AG04449 (cell line): ENCODE measurements at regions not wholly inside any gene's neighbourhood (a gene's known extent, or its start where the extent isn't known, plus 50 kb on each side); places are given as distances from the start of the nearest gene placed in this dataset.

Experiments
- CTCF ChIA-PET: fragments of 350-600 bp; formaldehyde crosslinking; extraction: SDS; loops from one replicate; lab custom pipeline; 2021; ENCODE audit warnings: antibody characterized with exemption; lab: Yijun Ruan, JAX
- POLR2A ChIA-PET: fragments of 400-600, 350-600 bp; formaldehyde crosslinking; extraction: SDS; loops from one replicate; lab custom pipeline; 2020; ENCODE audit warnings: antibody characterized with exemption, inconsistent platforms; lab: Yijun Ruan, JAX
- DNase-seq: peaks from one replicate; pipeline ENCODE4 v3.0.0-alpha.2; 2010; ENCODE audit warnings: low read depth, low spot score
- H3K4me3 ChIP-seq: 2 replicates; pipeline ENCODE4 v1.5.1; 2011; ENCODE audit warnings: low read depth, mild to moderate bottlenecking, control low read depth, low read length
- CTCF ChIP-seq: IDR thresholded peaks from one replicate; pipeline ENCODE4 v1.5.1; 2011; ENCODE audit warnings: mild to moderate bottlenecking, moderate library complexity, low read length, control low read depth, inconsistent platforms; ENCODE audit not compliant: insufficient read depth; ENCODE audit errors: missing control alignments

GRCh38 chr5:110956280-110956912 lies 115.1 kb upstream of the TSLP start:
- POLR2A ChIA-PET: no interaction called here
- TF ChIP-seq CTCF: no peak

DNA sequence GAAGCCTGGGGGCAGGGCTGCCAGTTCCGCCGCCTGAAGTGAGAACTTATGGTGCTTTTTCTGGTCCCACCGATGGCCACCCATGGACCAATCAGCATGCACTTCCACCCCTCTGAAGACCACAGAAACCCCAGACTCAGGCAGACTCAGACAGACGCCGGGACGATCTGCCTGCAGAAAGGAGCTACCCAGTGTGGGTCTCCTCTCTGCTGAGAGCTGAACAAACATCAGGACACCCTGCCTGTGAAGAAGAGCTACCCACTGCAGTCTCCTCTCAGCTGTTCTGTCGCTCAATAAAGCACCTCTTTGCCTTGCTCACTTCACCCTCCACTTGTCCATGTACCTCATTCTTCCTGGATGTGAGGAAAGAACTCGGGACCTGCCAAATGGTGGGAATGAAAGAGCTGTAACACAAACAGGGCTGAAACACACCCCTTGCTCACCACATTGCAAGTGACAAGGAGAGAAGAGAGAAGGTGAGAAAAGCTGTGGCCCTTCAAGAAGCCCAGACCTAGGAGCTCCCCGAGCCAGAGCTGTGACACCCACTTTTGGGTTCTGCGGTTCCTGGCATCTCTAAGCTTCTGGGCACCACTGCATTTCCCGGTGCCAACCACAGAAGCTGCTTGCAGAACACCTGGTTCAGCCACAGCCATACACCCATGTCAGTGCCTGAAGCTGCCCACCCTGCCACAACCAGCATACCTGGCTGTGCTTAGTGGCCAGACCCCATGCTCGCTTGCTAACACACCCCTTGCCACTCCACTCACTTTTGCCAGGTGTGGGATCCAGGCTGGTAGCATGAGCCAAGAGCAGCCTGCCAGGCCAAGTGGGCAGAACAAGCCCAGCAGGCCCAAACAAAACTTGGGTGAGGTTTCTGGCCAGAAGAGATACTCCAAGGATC lies 114.3 kb upstream of the TSLP start:
- no peak for TF ChIP-seq CTCF
- CTCF ChIA-PET: no interaction called here
- POLR2A ChIA-PET: no interaction called here
- DNase-seq: no peak
- no peak overlapping the region for H3K4me3 ChIP-seq

More at GRCh38 chr5:110956280-110956912, 115.1 kb upstream of the TSLP start:
- CTCF ChIA-PET: no interaction called here
- no peak for DNase-seq
- no peak overlapping the region for H3K4me3 ChIP-seq

- POLR2A ChIA-PET: no interaction called here
- no peak for DNase-seq
- H3K4me3 ChIP-seq: no peak overlapping the region
- CTCF ChIA-PET: no interaction called here
- TF ChIP-seq CTCF: no peak
Measured at GRCh38 chr5:110957934-110958333, 113.6 kb upstream of the TSLP start.

GRCh38 chr5:110963495-110963894 lies 108.0 kb upstream of the TSLP start:
- TF ChIP-seq CTCF: no peak
- H3K4me3 ChIP-seq: no peak overlapping the region
- ChIA-PET POLR2A (no interaction called here), CTCF (no interaction called here)
- DNase-seq: no peak

- DNase-seq: no peak
- no peak for TF ChIP-seq CTCF
- ChIA-PET CTCF (no interaction called here), POLR2A (no interaction called here)
- H3K4me3 ChIP-seq: no peak overlapping the region
Measured at GRCh38 chr5:110965773-110966581, 105.5 kb upstream of the TSLP start.
